IgD-negative memory B cell (primary cell): ENCODE measurements at regions not wholly inside any gene's neighbourhood (a gene's known extent, or its start where the extent isn't known, plus 50 kb on each side); places are given as distances from the start of the nearest gene placed in this dataset.
"Not testable (repeated sequence)": the region's sequence is repeated elsewhere in the genome, so short reads cannot be mapped to it uniquely, and the experiment has no call there.

Source experiments
- H3K27ac Mint-ChIP-seq, 3 donors: one replicate each; pipeline ENCODE4 v1.8.0; 2020 to 2022; ENCODE audit warnings: mild to moderate bottlenecking in 3 of 3, mixed read lengths in 3 of 3, moderate library complexity in 1 of 3
- H3K27me3 Mint-ChIP-seq: one replicate; pipeline ENCODE4 v1.8.0; 2021; ENCODE audit warnings: mixed read lengths
- H3K36me3 Mint-ChIP-seq: one replicate; pipeline ENCODE4 v1.8.0; 2020; ENCODE audit warnings: mild to moderate bottlenecking, mixed read lengths
- H3K4me1 Mint-ChIP-seq, 3 donors: one replicate each; pipeline ENCODE4 v1.8.0; 2020 to 2022; ENCODE audit warnings: mixed read lengths in 3 of 3, mild to moderate bottlenecking in 1 of 3
- H3K4me3 Mint-ChIP-seq, 4 donors: one replicate each; pipeline ENCODE4 v1.8.0; 2020 to 2022; ENCODE audit warnings: mild to moderate bottlenecking in 4 of 4, mixed read lengths in 4 of 4, moderate library complexity in 3 of 4
- H3K9me3 Mint-ChIP-seq, 3 donors: one replicate each; pipeline ENCODE4 v1.8.0; 2020 to 2021; ENCODE audit warnings: mixed read lengths in 3 of 3, mild to moderate bottlenecking in 1 of 3

GRCh38 chr1:168469690-168470089, 74.1 kb downstream of the XCL2 start:
- Mint-ChIP-seq H3K4me3 (no peak overlapping the region), H3K27ac (no peak overlapping the region), H3K9me3 (peaks cover 0 to 7% (median 0%) of the 10 kb centered on the region in 3 donors), H3K36me3 (peaks cover 3% of the 10 kb centered on the region), H3K4me1 (peaks cover 3 to 21% (median 20%) of the 10 kb centered on the region in 3 donors), H3K27me3 (peaks cover 2% of the 10 kb centered on the region)

GRCh38 chr1:168468822-168469221, 75.0 kb downstream of the XCL2 start:
- Mint-ChIP-seq H3K4me3 (no peak overlapping the region), H3K27me3 (peaks cover 3% of the 10 kb centered on the region), H3K36me3 (peaks cover 3% of the 10 kb centered on the region), H3K27ac (no peak overlapping the region), H3K9me3 (peaks cover 0 to 5% (median 0%) of the 10 kb centered on the region in 3 donors), H3K4me1 (peaks cover 3 to 21% (median 20%) of the 10 kb centered on the region in 3 donors)

DNA sequence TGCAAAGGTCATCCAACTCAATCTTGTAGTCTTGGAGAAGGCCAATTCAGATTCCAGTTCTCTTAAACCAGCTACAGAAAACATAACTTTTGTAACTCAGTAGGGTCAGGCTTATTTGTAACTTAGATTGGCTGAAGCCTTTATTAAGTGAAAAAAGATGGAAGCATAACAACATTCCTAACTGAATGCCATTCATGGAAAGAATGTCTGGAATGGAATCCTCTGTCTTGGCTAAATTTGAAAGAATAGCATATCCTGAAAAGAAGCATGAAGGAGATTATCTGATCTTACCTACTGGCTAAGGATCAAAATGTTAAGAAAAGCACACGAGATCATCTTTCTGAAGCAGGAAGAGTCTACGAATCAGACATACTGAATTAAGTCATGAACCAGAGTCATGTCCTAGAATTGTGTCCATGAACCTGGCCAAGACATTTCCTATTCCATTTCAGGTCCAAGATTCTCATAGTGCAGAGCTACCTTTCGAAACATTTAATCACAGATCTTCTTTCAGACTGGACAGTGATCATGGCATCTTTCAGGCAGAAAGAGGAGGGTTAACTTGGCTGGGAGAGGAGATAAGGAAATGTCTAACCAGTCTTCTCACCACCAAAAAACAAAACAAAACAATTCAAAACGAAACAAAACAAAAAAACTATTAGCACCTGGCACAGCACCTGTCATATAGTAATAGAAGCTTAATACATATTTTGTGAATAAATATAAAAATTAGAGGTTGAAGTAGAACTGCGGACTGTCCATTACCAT, 75.6 kb downstream of the XCL2 start:
- no peak overlapping the region for H3K4me3 Mint-ChIP-seq
- H3K27me3 Mint-ChIP-seq: peaks cover 3% of the 10 kb centered on the region
- peaks cover 0 to 4% (median 3%) of the 10 kb centered on the region in 3 donors for H3K9me3 Mint-ChIP-seq
- H3K27ac Mint-ChIP-seq: no peak overlapping the region
- H3K4me1 Mint-ChIP-seq: peaks cover 3 to 21% (median 20%) of the 10 kb centered on the region in 3 donors
- peaks cover 2% of the 10 kb centered on the region for H3K36me3 Mint-ChIP-seq

- Mint-ChIP-seq H3K9me3 (peaks cover 0 to 5% (median 0%) of the 10 kb centered on the region in 3 donors), H3K36me3 (peaks cover 2% of the 10 kb centered on the region), H3K27ac (no peak overlapping the region), H3K27me3 (peaks cover 3% of the 10 kb centered on the region), H3K4me1 (peaks cover 3 to 21% (median 20%) of the 10 kb centered on the region in 3 donors), H3K4me3 (no peak overlapping the region)
Measured at GRCh38 chr1:168467452-168467851, 76.3 kb downstream of the XCL2 start.

DNA sequence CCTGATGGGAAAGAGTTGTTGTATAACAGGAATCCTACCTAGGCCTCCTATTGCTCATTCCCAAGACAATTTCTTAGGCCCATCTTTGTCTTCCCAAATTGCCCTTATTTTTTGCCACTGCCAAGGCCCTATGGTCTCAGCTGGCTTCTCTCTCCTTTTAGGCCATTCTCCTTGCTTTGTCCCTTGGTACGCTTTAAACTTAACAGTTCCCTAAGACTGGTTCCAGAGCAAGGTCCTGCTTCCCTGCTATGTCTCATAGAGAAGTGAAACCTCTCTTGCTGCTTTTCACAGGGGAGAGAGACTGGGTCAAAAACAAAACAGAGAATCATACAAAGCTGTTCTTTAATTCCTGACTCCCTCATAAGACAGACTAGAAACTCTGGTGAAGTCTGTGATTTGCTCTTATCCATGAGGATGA, 77.1 kb downstream of the XCL2 start:
- Mint-ChIP-seq H3K27ac (peak overlapping the region in 1 of 3 donors; percentile 60), H3K36me3 (peaks cover 2% of the 10 kb centered on the region), H3K9me3 (peaks cover 0 to 5% (median under 1%) of the 10 kb centered on the region in 3 donors), H3K27me3 (peaks cover 5% of the 10 kb centered on the region), H3K4me1 (peaks cover 3 to 21% (median 20%) of the 10 kb centered on the region in 3 donors), H3K4me3 (no peak overlapping the region)

DNA sequence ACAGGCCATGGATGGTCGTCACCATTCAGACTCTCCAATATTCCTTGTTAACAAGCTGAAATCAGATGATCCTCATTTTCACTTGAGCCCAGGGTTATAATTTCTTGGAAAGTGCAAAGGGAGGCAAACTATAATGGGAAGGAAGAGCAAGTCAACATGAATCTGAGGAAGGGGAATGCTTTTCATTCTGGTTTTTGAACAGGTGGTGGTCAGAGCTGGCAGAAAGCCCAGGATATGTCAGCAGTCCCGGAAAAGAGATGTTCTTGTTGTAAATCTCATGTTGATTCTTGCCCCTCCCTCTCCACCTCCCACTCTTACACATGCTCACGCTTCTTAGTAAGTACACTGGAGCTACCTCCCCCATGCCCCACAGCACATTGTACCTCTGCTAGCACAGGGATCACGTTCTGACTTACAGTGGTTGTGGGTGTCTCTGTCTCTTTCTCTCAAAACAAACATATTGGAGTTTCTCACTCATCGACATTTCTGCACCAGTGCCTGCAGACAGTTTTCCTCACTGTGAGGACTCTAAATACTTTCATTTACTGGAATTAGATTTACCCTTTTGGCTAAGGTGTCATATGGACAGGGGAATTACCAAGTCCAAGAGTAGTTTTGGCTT, 77.6 kb downstream of the XCL2 start:
- no peak overlapping the region for H3K4me3 Mint-ChIP-seq
- H3K4me1 Mint-ChIP-seq: peaks cover 3 to 21% (median 20%) of the 10 kb centered on the region in 3 donors
- peaks cover 2% of the 10 kb centered on the region for H3K36me3 Mint-ChIP-seq
- peaks cover 5% of the 10 kb centered on the region for H3K27me3 Mint-ChIP-seq
- peaks cover 0 to 6% (median 5%) of the 10 kb centered on the region in 3 donors for H3K9me3 Mint-ChIP-seq
- H3K27ac Mint-ChIP-seq: peak overlapping the region in 1 of 3 donors; percentile 60

DNA sequence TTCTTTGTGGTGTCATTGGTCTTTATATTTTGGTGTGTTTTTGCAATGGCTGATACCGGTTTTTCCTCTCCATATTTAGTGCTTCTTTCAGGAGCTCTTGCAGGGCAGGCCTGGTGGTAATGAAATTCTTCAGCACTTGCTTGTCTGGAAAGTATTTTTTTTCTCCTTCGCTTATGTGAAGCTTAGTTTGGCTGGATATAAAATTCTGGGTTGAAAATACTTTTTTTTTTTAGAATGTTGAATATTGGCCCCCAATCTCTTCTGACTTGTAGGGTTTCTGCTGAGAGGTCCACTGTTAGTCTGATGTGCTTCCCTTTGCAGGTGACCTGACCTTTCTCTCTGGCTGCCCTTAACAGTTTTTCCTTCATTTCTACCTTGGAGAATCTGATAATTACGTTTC, 82.7 kb downstream of the XCL2 start:
- peaks cover 11% of the 10 kb centered on the region for H3K27me3 Mint-ChIP-seq
- H3K4me3 Mint-ChIP-seq, H3K36me3 Mint-ChIP-seq, H3K27ac Mint-ChIP-seq, H3K4me1 Mint-ChIP-seq: not testable (repeated sequence)
- H3K9me3 Mint-ChIP-seq: peaks cover 0 to 15% (median 10%) of the 10 kb centered on the region in 3 donors

GRCh38 chr1:168457296-168457695, 86.5 kb downstream of the XCL2 start:
- H3K36me3 Mint-ChIP-seq, H3K4me1 Mint-ChIP-seq, H3K27me3 Mint-ChIP-seq, H3K27ac Mint-ChIP-seq, H3K4me3 Mint-ChIP-seq: not testable (repeated sequence)
- H3K9me3 Mint-ChIP-seq: peaks cover 0 to 23% (median 6%) of the 10 kb centered on the region in 3 donors

GRCh38 chr1:168455764-168456163, 88.0 kb downstream of the XCL2 start:
- Mint-ChIP-seq H3K4me1 (peaks cover 0 to 2% (median 0%) of the 10 kb centered on the region in 3 donors), H3K27me3 (peaks cover 10% of the 10 kb centered on the region), H3K36me3 (peaks cover 4% of the 10 kb centered on the region), H3K4me3 (no peak overlapping the region), H3K27ac (no peak overlapping the region), H3K9me3 (peaks cover 3 to 18% (median 6%) of the 10 kb centered on the region in 3 donors)

- Mint-ChIP-seq H3K27ac (no peak overlapping the region), H3K4me1 (peaks cover 0 to 2% (median 0%) of the 10 kb centered on the region in 3 donors)
Measured at GRCh38 chr1:168454211-168454815, 89.5 kb downstream of the XCL2 start.

GRCh38 chr1:168453056-168453455, 90.7 kb downstream of the XCL2 start:
- peaks cover 4% of the 10 kb centered on the region for H3K27me3 Mint-ChIP-seq
- no peak overlapping the region for H3K27ac Mint-ChIP-seq
- peaks cover 4% of the 10 kb centered on the region for H3K36me3 Mint-ChIP-seq
- H3K4me3 Mint-ChIP-seq: no peak overlapping the region
- peaks cover 0 to 13% (median 3%) of the 10 kb centered on the region in 3 donors for H3K9me3 Mint-ChIP-seq
- H3K4me1 Mint-ChIP-seq: peaks cover 0 to 2% (median 0%) of the 10 kb centered on the region in 3 donors

More at GRCh38 chr1:168454211-168454815, 89.5 kb downstream of the XCL2 start:
- peaks cover 2% of the 10 kb centered on the region for H3K36me3 Mint-ChIP-seq
- H3K4me3 Mint-ChIP-seq: no peak overlapping the region
- H3K9me3 Mint-ChIP-seq: peaks cover 3 to 16% (median 6%) of the 10 kb centered on the region in 3 donors
- H3K27me3 Mint-ChIP-seq: peaks cover 4% of the 10 kb centered on the region

DNA sequence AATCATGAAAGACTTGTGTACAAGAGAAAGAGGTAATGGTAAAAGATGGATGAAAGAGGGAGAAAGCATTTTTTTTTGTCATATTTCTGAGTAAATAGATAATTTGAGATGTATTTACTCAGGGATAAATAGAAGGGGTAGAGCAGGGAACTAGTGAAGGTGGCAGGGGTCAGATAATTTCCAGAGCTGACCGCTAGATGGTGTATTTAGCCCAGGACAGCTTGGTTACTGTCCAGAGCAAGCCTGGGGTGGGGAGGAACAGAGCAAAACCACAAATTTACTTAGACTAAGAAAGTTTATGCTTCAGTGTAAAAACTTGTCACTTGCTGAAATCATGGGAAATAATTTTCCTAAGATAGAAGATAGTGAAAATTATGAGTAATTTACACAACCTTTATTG, 91.5 kb downstream of the XCL2 start:
- H3K4me3 Mint-ChIP-seq: no peak overlapping the region
- peaks cover 5% of the 10 kb centered on the region for H3K27me3 Mint-ChIP-seq
- H3K9me3 Mint-ChIP-seq: peaks cover 0 to 13% (median 3%) of the 10 kb centered on the region in 3 donors
- H3K4me1 Mint-ChIP-seq: peaks cover 0 to 2% (median 0%) of the 10 kb centered on the region in 3 donors
- peak overlapping the region in 1 of 3 donors; percentile 1 for H3K27ac Mint-ChIP-seq
- H3K36me3 Mint-ChIP-seq: peaks cover 3% of the 10 kb centered on the region

GRCh38 chr1:168447871-168448270, 95.9 kb downstream of the XCL2 start:
- Mint-ChIP-seq H3K27ac (no peak overlapping the region), H3K9me3 (peaks cover 2 to 11% (median 3%) of the 10 kb centered on the region in 3 donors), H3K36me3 (peaks cover 3% of the 10 kb centered on the region), H3K27me3 (peaks cover 7% of the 10 kb centered on the region), H3K4me1 (peaks cover 0 to 4% (median 2%) of the 10 kb centered on the region in 3 donors), H3K4me3 (no peak overlapping the region)

GRCh38 chr1:168446081-168446480, 97.7 kb downstream of the XCL2 start:
- Mint-ChIP-seq H3K4me3 (no peak overlapping the region), H3K27me3 (peaks cover 9% of the 10 kb centered on the region), H3K36me3 (peaks cover 3% of the 10 kb centered on the region), H3K4me1 (peaks cover 0 to 4% (median 2%) of the 10 kb centered on the region in 3 donors), H3K27ac (no peak overlapping the region), H3K9me3 (peaks cover 0 to 2% (median 0%) of the 10 kb centered on the region in 3 donors)

DNA sequence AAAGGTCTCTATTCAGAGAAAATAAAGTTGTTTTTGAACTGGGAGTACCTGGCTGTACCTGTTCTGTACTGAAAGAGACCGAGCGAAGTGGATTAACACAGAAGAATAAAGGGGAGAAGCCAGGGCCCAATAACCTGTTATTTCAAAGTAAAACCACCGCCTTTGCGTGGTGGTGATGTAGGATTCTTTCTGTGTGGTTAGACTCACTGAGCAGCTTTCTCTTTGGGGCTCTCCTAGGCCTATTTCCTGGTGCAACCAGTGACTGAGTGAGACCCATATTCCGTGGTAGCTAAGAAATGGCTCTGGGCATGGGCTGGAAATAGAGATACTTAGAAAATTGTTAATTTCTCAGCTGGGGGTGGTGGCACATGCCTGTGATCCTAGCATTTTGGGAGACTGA, 99.9 kb downstream of the XCL2 start:
- Mint-ChIP-seq H3K36me3 (no peaks in the 10 kb centered on the region), H3K27ac (no peak overlapping the region), H3K4me1 (peaks cover 0 to 11% (median 2%) of the 10 kb centered on the region in 3 donors), H3K9me3 (peaks cover 0 to 2% (median 0%) of the 10 kb centered on the region in 3 donors), H3K4me3 (no peak overlapping the region), H3K27me3 (peaks cover 14% of the 10 kb centered on the region)
